OCI-LY3 (cell line): ENCODE measurements at regions not wholly inside any gene's neighbourhood (a gene's known extent, or its start where the extent isn't known, plus 50 kb on each side); places are given as distances from the start of the nearest gene placed in this dataset.

ENCODE experiments used
- CTCF ChIP-seq: fragments of 200-600, 300-600 bp; sonication (generic); IDR thresholded peaks from 2 replicates; pipeline ENCODE4 v1.5.1; 2014; ENCODE audit warnings: antibody characterized with exemption, low read length, low read depth
- EZH2phosphoT487 ChIP-seq: fragments of 200-600 bp; shearing (Covaris generic); IDR thresholded peaks from 2 replicates; pipeline ENCODE4 v1.6.1; 2018; ENCODE audit warnings: antibody characterized with exemption, mixed run types, low read depth

- no peak for TF ChIP-seq CTCF
- TF ChIP-seq EZH2phosphoT487: no peak
Observed at GRCh38 chr4:152169683-152170082, 366.2 kb downstream of the FBXW7 start.
